22Rv1 (cell line): ENCODE measurements at regions not wholly inside any gene's neighbourhood (a gene's known extent, or its start where the extent isn't known, plus 50 kb on each side); places are given as distances from the start of the nearest gene placed in this dataset.

Experiments
- ZFX ChIP-seq: fragments of 450-650 bp; IDR thresholded peaks from 2 replicates; pipeline ENCODE4 v1.6.1; 2017; ENCODE audit warnings: antibody characterized with exemption, borderline replicate concordance
- TF ChIP-seq, protein P1 (sequence below): fragments of 450-650 bp; IDR thresholded peaks from 2 replicates; pipeline ENCODE4 v1.5.1; 2017; ENCODE audit warnings: mild to moderate bottlenecking

DNA sequence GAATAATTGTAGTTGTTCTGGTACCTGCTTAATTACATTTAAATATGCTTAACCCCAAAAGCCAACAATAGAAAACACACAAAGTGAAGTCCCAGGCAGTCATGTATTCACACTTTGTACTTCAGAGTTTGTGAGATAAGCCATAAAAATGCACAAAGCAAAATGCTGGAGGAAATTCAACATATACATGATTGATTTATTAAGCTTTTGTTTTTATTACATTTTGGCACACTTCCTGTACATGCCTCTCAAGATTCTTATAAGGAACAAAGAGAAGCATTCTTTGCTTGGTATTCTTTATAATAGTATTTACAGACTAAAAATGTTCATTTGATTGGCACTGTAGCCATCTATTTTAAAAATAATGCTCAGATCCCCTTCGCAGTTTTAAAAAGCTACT is 107.7 kb upstream of the ANK3 start:
- TF ChIP-seq, protein P1, sequence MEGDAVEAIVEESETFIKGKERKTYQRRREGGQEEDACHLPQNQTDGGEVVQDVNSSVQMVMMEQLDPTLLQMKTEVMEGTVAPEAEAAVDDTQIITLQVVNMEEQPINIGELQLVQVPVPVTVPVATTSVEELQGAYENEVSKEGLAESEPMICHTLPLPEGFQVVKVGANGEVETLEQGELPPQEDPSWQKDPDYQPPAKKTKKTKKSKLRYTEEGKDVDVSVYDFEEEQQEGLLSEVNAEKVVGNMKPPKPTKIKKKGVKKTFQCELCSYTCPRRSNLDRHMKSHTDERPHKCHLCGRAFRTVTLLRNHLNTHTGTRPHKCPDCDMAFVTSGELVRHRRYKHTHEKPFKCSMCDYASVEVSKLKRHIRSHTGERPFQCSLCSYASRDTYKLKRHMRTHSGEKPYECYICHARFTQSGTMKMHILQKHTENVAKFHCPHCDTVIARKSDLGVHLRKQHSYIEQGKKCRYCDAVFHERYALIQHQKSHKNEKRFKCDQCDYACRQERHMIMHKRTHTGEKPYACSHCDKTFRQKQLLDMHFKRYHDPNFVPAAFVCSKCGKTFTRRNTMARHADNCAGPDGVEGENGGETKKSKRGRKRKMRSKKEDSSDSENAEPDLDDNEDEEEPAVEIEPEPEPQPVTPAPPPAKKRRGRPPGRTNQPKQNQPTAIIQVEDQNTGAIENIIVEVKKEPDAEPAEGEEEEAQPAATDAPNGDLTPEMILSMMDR, result no peak
- TF ChIP-seq ZFX, result no peak
